ENCODE measurements at regions not wholly inside any gene's neighbourhood (a gene's known extent, or its start where the extent isn't known, plus 50 kb on each side); places are given as distances from the start of the nearest gene placed in this dataset.

DNA sequence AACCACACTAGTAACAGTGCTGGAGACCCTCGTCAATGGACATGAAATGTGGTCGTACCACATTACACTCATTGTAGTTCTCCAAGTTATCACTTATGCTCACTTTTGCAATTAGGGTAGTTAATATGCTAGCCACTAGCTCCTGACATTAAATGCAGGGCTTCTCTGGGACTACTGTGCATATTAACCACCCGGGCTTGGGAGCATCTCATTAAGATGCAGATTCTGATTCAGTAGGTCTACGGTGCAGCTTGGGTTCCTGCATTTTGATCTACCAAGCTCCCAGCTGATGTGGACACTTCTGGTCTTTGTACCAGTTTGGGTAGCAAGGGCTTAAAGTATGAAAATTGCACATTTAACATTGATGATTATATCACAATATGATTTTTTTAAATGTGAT, 98.0 kb downstream of the ZFP64 start:
- Histone ChIP-seq H3K9me3 (ENCODE audit: control insufficient read depth in 1 of 2, insufficient read depth in 1 of 2, low read length in 2 of 2) (no peaks in the 10 kb centered on the region), H3K4me3 (ENCODE audit: low read length) (no peak overlapping the region), H3K36me3 (ENCODE audit: insufficient read depth, low read length) (no peaks in the 10 kb centered on the region), H3K27me3 (ENCODE audit: control insufficient read depth in 1 of 2, insufficient read depth in 2 of 2, low read length in 2 of 2) (no peaks in the 10 kb centered on the region), H3K27ac (ENCODE audit: low read depth in 1 of 2, low read length in 2 of 2) (no peak overlapping the region), H3K4me1 (ENCODE audit: insufficient read depth, low read length) (no peaks in the 10 kb centered on the region)
- no peaks in the 10 kb centered on the region for H3K4me1 Mint-ChIP-seq (ENCODE audit: low read depth)
- CTCF ChIA-PET: interaction anchor here (1.4 kb wide), 1 partner anchor 23 kb away, joined by 5 read pairs; no protein-coding TSS in a partner anchor
- TF ChIP-seq, protein P1, sequence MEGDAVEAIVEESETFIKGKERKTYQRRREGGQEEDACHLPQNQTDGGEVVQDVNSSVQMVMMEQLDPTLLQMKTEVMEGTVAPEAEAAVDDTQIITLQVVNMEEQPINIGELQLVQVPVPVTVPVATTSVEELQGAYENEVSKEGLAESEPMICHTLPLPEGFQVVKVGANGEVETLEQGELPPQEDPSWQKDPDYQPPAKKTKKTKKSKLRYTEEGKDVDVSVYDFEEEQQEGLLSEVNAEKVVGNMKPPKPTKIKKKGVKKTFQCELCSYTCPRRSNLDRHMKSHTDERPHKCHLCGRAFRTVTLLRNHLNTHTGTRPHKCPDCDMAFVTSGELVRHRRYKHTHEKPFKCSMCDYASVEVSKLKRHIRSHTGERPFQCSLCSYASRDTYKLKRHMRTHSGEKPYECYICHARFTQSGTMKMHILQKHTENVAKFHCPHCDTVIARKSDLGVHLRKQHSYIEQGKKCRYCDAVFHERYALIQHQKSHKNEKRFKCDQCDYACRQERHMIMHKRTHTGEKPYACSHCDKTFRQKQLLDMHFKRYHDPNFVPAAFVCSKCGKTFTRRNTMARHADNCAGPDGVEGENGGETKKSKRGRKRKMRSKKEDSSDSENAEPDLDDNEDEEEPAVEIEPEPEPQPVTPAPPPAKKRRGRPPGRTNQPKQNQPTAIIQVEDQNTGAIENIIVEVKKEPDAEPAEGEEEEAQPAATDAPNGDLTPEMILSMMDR (IDR thresholded peaks at IDR 0.05): no peak
- H3K27ac Mint-ChIP-seq: no peak overlapping the region
- no peaks in the 10 kb centered on the region for H3K27me3 Mint-ChIP-seq
- intact Hi-C loops (cut with DNase I, micrococcal nuclease): no loop called here
- POLR2A ChIA-PET: no interaction called here
- H3K36me3 Mint-ChIP-seq (ENCODE audit: low read depth): peaks cover 13% of the 10 kb centered on the region
- ATAC-seq (ENCODE audit: poor library complexity) (no peak), DNase-seq (no peak)
- no peak overlapping the region for H3K4me3 Mint-ChIP-seq
- H3K9me3 Mint-ChIP-seq: no peaks in the 10 kb centered on the region

DNA sequence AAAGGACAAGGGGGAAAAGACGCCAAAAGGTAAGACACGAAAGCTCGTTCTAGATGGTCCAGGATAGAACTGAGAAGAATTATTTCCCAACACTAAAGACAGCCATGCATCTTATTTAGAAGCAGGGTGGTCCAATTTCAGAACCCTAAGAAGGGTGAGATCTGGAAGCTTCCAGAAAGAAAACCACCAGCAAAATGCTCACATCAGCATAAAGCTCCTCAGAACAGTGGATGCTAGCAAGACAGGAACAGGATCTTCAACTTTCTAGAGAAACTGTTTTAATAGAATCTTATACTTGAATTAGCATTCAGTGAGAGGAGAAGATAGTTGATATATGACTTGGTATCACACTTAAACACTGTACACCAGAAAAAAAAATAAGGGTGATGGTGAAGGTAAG, 101.5 kb downstream of the ZFP64 start:
- ChIA-PET CTCF (no interaction called here), POLR2A (no interaction called here)
- TF ChIP-seq, protein P1 (IDR thresholded peaks at IDR 0.05): no peak
- intact Hi-C loops (cut with DNase I, micrococcal nuclease): no loop called here
- Mint-ChIP-seq H3K4me3 (no peak overlapping the region), H3K27ac (no peak overlapping the region), H3K9me3 (peaks cover 7% of the 10 kb centered on the region), H3K27me3 (no peaks in the 10 kb centered on the region), H3K4me1 (ENCODE audit: low read depth) (no peaks in the 10 kb centered on the region), H3K36me3 (ENCODE audit: low read depth) (peaks cover 44% of the 10 kb centered on the region)
- Histone ChIP-seq H3K27ac (ENCODE audit: low read depth in 1 of 2, low read length in 2 of 2) (no peak overlapping the region), H3K4me1 (ENCODE audit: insufficient read depth, low read length) (no peaks in the 10 kb centered on the region), H3K4me3 (ENCODE audit: low read length) (no peak overlapping the region), H3K36me3 (ENCODE audit: insufficient read depth, low read length) (no peaks in the 10 kb centered on the region), H3K9me3 (ENCODE audit: control insufficient read depth in 1 of 2, insufficient read depth in 1 of 2, low read length in 2 of 2) (peaks cover 14 to 16% of the 10 kb centered on the region in 2 experiments), H3K27me3 (ENCODE audit: control insufficient read depth in 1 of 2, insufficient read depth in 2 of 2, low read length in 2 of 2) (no peaks in the 10 kb centered on the region)
- DNase-seq (no peak), ATAC-seq (ENCODE audit: poor library complexity) (no peak)

DNA sequence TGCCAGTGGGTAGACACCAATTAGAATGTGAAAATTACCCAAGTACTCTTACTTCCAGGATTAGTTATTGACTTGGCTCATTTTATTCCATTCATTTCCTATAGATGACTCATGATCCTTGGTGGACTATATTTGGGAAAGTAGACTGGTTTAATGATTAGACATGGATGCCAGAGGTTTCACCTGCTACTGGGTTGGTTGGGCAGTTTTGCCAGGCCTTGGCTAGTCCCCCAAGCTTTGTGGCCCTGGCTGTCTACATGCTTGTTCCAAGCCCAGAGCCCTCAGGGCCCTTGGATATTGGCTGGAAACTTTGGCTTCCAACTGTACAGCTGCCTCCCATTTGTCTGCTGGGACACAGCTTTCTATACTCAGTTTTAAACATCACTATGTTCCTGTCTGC, 104.1 kb downstream of the ZFP64 start:
- no peaks in the 10 kb centered on the region for H3K4me1 Mint-ChIP-seq (ENCODE audit: low read depth)
- H3K9me3 Mint-ChIP-seq: peaks cover 7% of the 10 kb centered on the region

More for the DNA sequence above, 104.1 kb downstream of the ZFP64 start:
- H3K27me3 ChIP-seq (ENCODE audit: control insufficient read depth in 1 of 2, insufficient read depth in 2 of 2, low read length in 2 of 2): no peaks in the 10 kb centered on the region
- no peak for ATAC-seq (ENCODE audit: poor library complexity)
- TF ChIP-seq, protein P1 (IDR thresholded peaks at IDR 0.05): no peak
- H3K9me3 ChIP-seq (ENCODE audit: control insufficient read depth in 1 of 2, insufficient read depth in 1 of 2, low read length in 2 of 2): peaks cover 14 to 16% of the 10 kb centered on the region in 2 experiments
- no peak overlapping the region for H3K4me3 ChIP-seq (ENCODE audit: low read length)
- no peaks in the 10 kb centered on the region for H3K27me3 Mint-ChIP-seq
- ChIA-PET POLR2A (no interaction called here), CTCF (no interaction called here)
- intact Hi-C loops (cut with DNase I, micrococcal nuclease): loop anchor here (10.0 kb wide), 2 partner anchors 293 to 1103 kb away; no protein-coding TSS in a partner anchor
- H3K4me1 ChIP-seq (ENCODE audit: insufficient read depth, low read length): no peaks in the 10 kb centered on the region
- no peak for DNase-seq
- H3K4me3 Mint-ChIP-seq: no peak overlapping the region
- peaks cover 53% of the 10 kb centered on the region for H3K36me3 Mint-ChIP-seq (ENCODE audit: low read depth)
- H3K27ac ChIP-seq (ENCODE audit: low read depth in 1 of 2, low read length in 2 of 2): no peak overlapping the region
- H3K36me3 ChIP-seq (ENCODE audit: insufficient read depth, low read length): no peaks in the 10 kb centered on the region
- H3K27ac Mint-ChIP-seq: no peak overlapping the region
